ENCODE measurements at regions not wholly inside any gene's neighbourhood (a gene's known extent, or its start where the extent isn't known, plus 50 kb on each side); places are given as distances from the start of the nearest gene placed in this dataset.
A peak's percentile ranks its signal among the peaks of the same experiment; 100 is the strongest.

GRCh38 chr12:19957308-19958125 lies 410.8 kb upstream of the PDE3A start:
- peak overlapping the region in 5 of 12 donors; percentile 1 to 37 (median 11) for H3K27ac ChIP-seq
- no peaks in the 10 kb centered on the region for H3K9me3 ChIP-seq
- TF ChIP-seq CTCF (IDR thresholded peaks at IDR 0.05): no peak
- no peak for TF ChIP-seq POLR2A (IDR thresholded peaks at IDR 0.05)
- H3K36me3 ChIP-seq: no peaks in the 10 kb centered on the region
- ATAC-seq (no peak), DNase-seq (no peak)
- peaks cover 0 to 17% (median 0%) of the 10 kb centered on the region in 12 donors for H3K4me1 ChIP-seq
- intact Hi-C loops (cut with DNase I): no loop called here
- 61 to 79% (median 69%) methylated on average over 6 of the region's 6 CpGs for WGBS, 4 donors
- no peak overlapping the region for H3K4me3 ChIP-seq
- H3K27me3 ChIP-seq: no peaks in the 10 kb centered on the region

- TF ChIP-seq POLR2A (IDR thresholded peaks at IDR 0.05) (no peak), CTCF (IDR thresholded peaks at IDR 0.05) (no peak)
- Histone ChIP-seq H3K4me1 (peaks cover 0 to 20% (median 0%) of the 10 kb centered on the region in 12 donors), H3K27me3 (no peaks in the 10 kb centered on the region), H3K9me3 (no peaks in the 10 kb centered on the region), H3K4me3 (no peak overlapping the region), H3K27ac (no peak overlapping the region), H3K36me3 (no peaks in the 10 kb centered on the region)
- intact Hi-C loops (cut with DNase I): no loop called here
- WGBS, 4 donors: 93 to 100% (median 97%) methylated on average over 1 of the region's 1 CpG
- DNase-seq: no peak
- no peak for ATAC-seq
Observed at GRCh38 chr12:19958389-19958788, 409.9 kb upstream of the PDE3A start.

GRCh38 chr12:19959353-19959752 lies 409.0 kb upstream of the PDE3A start:
- DNase-seq: no peak
- Histone ChIP-seq H3K27ac (no peak overlapping the region), H3K27me3 (no peaks in the 10 kb centered on the region), H3K4me3 (no peak overlapping the region), H3K4me1 (peaks cover 0 to 24% (median 0%) of the 10 kb centered on the region in 12 donors), H3K36me3 (no peaks in the 10 kb centered on the region), H3K9me3 (no peaks in the 10 kb centered on the region)
- intact Hi-C loops (cut with DNase I): no loop called here
- TF ChIP-seq POLR2A (IDR thresholded peaks at IDR 0.05) (no peak), CTCF (IDR thresholded peaks at IDR 0.05) (no peak)
- 44 to 60% (median 56%) methylated on average over 1 of the region's 1 CpG for WGBS, 4 donors
- ATAC-seq: no peak

- intact Hi-C loops (cut with DNase I): no loop called here
- Histone ChIP-seq H3K4me3 (no peak overlapping the region), H3K27me3 (no peaks in the 10 kb centered on the region), H3K36me3 (no peaks in the 10 kb centered on the region), H3K9me3 (no peaks in the 10 kb centered on the region), H3K4me1 (peaks cover 0 to 33% (median 0%) of the 10 kb centered on the region in 12 donors), H3K27ac (no peak overlapping the region)
- ATAC-seq (no peak), DNase-seq (no peak)
- no peak for TF ChIP-seq CTCF (IDR thresholded peaks at IDR 0.05)
- no peak for TF ChIP-seq POLR2A (IDR thresholded peaks at IDR 0.05)
- WGBS, 4 donors: 93 to 97% (median 96%) methylated on average over 4 of the region's 4 CpGs
Observed at GRCh38 chr12:19960527-19960926, 407.8 kb upstream of the PDE3A start.

Data from heart left ventricle (tissue), 16 donors.